CD14-positive monocyte (primary cell): ENCODE measurements at regions not wholly inside any gene's neighbourhood (a gene's known extent, or its start where the extent isn't known, plus 50 kb on each side); places are given as distances from the start of the nearest gene placed in this dataset.

Experiments used
- DNase-seq, 3 donors: peaks; one replicate each; pipeline ENCODE4 v3.0.0-alpha.2; 2011 to 2022
- H2AFZ ChIP-seq: 2 replicates; pipeline ENCODE4 v1.6.0; 2012; ENCODE audit warnings: mild to moderate bottlenecking, low read depth, low read length, inconsistent platforms; ENCODE audit not compliant: insufficient read depth, poor library complexity, severe bottlenecking
- H3K27ac ChIP-seq, 2 donors: 1 replicate in 1 of 2; 2 replicates in 1 of 2; pipeline ENCODE4 v1.5.1; 2012 to 2013; ENCODE audit warnings: low read length in 2 of 2, control low read depth in 1 of 2, inconsistent platforms in 1 of 2, low read depth in 1 of 2, mild to moderate bottlenecking in 1 of 2
- H3K27me3 ChIP-seq, 2 donors: one replicate each; pipeline versions ENCODE4 v1.6.0 to v1.6.1; 2011 to 2013; ENCODE audit warnings: low read length in 2 of 2; ENCODE audit not compliant: control insufficient read depth in 2 of 2, insufficient read depth in 2 of 2
- H3K36me3 ChIP-seq, 2 donors: replicated peaks in 1 of 2; 1 replicate in 1 of 2; 2 replicates in 1 of 2; pipeline versions ENCODE4 v1.5.1 to v1.6.1; 2012 to 2013; ENCODE audit warnings: low read length in 2 of 2, control low read depth in 1 of 2, inconsistent platforms in 1 of 2, mild to moderate bottlenecking in 1 of 2; ENCODE audit not compliant: insufficient read depth in 2 of 2, control insufficient read depth in 1 of 2
- H3K4me1 ChIP-seq, 2 donors: 1 replicate in 1 of 2; 2 replicates in 1 of 2; pipeline versions ENCODE4 v1.5.1 to v1.6.1; 2012 to 2013; ENCODE audit warnings: low read length in 2 of 2, control low read depth in 1 of 2, inconsistent platforms in 1 of 2, mild to moderate bottlenecking in 1 of 2, moderate library complexity in 1 of 2; ENCODE audit not compliant: insufficient read depth in 2 of 2, control insufficient read depth in 1 of 2
- H3K4me2 ChIP-seq: replicated peaks from 2 replicates; pipeline ENCODE3; 2012; ENCODE audit warnings: low read length, moderate library complexity, mild to moderate bottlenecking; ENCODE audit not compliant: poor library complexity, severe bottlenecking; ENCODE audit errors: extremely low read depth
- H3K4me3 ChIP-seq, 3 experiments: fragments of 200-600 bp in 1 of 3; sonication (generic) in 1 of 3; replicated peaks in 1 of 3; 1 replicate in 2 of 3; 2 replicates in 1 of 3; pipeline ENCODE4 v1.5.1; 2011 to 2013; ENCODE audit warnings: low read length in 3 of 3, mild to moderate bottlenecking in 3 of 3, control low read depth in 2 of 3, low read depth in 2 of 3, inconsistent platforms in 1 of 3, moderate library complexity in 1 of 3
- H3K79me2 ChIP-seq: 2 replicates; pipeline ENCODE4 v1.6.0; 2012; ENCODE audit warnings: mild to moderate bottlenecking, control low read depth, inconsistent platforms, low read length, moderate library complexity; ENCODE audit not compliant: insufficient read depth
- H3K9ac ChIP-seq: 2 replicates; pipeline ENCODE4 v1.6.0; 2017; ENCODE audit warnings: low read length, mild to moderate bottlenecking; ENCODE audit not compliant: insufficient read depth, poor library complexity, severe bottlenecking
- H3K9me3 ChIP-seq, 2 donors: replicated peaks in 1 of 2; 1 replicate in 1 of 2; 2 replicates in 1 of 2; pipeline versions ENCODE4 v1.5.1 to v1.6.1; 2012 to 2013; ENCODE audit warnings: low read length in 2 of 2, control low read depth in 1 of 2; ENCODE audit not compliant: control insufficient read depth in 1 of 2, insufficient read depth in 1 of 2
- H4K20me1 ChIP-seq: 2 replicates; pipeline ENCODE4 v1.6.0; 2012; ENCODE audit warnings: mild to moderate bottlenecking, low read length, control low read depth, moderate library complexity; ENCODE audit not compliant: insufficient read depth
- H3K27ac Mint-ChIP-seq, 7 donors: one replicate each; pipeline ENCODE4 v1.8.0; 2020; ENCODE audit warnings: mild to moderate bottlenecking in 7 of 7, mixed read lengths in 7 of 7, moderate library complexity in 6 of 7, inconsistent platforms in 2 of 7
- H3K27me3 Mint-ChIP-seq, 3 donors: one replicate each; pipeline ENCODE4 v1.8.0; 2021 to 2022; ENCODE audit warnings: low read depth in 3 of 3, mild to moderate bottlenecking in 3 of 3, mixed read lengths in 3 of 3, moderate library complexity in 3 of 3, inconsistent platforms in 1 of 3
- H3K36me3 Mint-ChIP-seq, 2 donors: one replicate each; pipeline ENCODE4 v1.8.0; 2020; ENCODE audit warnings: mixed read lengths in 2 of 2, inconsistent platforms in 1 of 2, mild to moderate bottlenecking in 1 of 2
- H3K4me1 Mint-ChIP-seq: one replicate; pipeline ENCODE4 v1.8.0; 2020; ENCODE audit warnings: mild to moderate bottlenecking, mixed read lengths
- H3K4me3 Mint-ChIP-seq, 2 donors: one replicate each; pipeline ENCODE4 v1.8.0; 2020; ENCODE audit warnings: mild to moderate bottlenecking in 2 of 2, mixed read lengths in 2 of 2, moderate library complexity in 1 of 2
- H3K9me3 Mint-ChIP-seq, 7 donors: one replicate each; pipeline ENCODE4 v1.8.0; 2020 to 2022; ENCODE audit warnings: mixed read lengths in 7 of 7, mild to moderate bottlenecking in 6 of 7, moderate library complexity in 6 of 7, inconsistent platforms in 2 of 7
- WGBS: methylation state at CpG from one replicate; pipeline ENCODE4 v1.1.5; 2013; ENCODE audit warnings: missing lambda C conversion rate; ENCODE audit not compliant: insufficient coverage; 5-methylcytosine and 5-hydroxymethylcytosine counted together
- intact Hi-C, 2 donors: fragments of 100-400 bp; cut with micrococcal nuclease; formaldehyde crosslinking; loops; one replicate each; pipeline versions ENCODE4 v1.15.0 to v1.15.1; 2023
- TF ChIP-seq, protein P1 (sequence below): fragments of 200-600 bp; IDR thresholded peaks from one replicate; pipeline ENCODE4 v1.8.0; 2022; ENCODE audit warnings: antibody characterized with exemption, mild to moderate bottlenecking

DNA sequence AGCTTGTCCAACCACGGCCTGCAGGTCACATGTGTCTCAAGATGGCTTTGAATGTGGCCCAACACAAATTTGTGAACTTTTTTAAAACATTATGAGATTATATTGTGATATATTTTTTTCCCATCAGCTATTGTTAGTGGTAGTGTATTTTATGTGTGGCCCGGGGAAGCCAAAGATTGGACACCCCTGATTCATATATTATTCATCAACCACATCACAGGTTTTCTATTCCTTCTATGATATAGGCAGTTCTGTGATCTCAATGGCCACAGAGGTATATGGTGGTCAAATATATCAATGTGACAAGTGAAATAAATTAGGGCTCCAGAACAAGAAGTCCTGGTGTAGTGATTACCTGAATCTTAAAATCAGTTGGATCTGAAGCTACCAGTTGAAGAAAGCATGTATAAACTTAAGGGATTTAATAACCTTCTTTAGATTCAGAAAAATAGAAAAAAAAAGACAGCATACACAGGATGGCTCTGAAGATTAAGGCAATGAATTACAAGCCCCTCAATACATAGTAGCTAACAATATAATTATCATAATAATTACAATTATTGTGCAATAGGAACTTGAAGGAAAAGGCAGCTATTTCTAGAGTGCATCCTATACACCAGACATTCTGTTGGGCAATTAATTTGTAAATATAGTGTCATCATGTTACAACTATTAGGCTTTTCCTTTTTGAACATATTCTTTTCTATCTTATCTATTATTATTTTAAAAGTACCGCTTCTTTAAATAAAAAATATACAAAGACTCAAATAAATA lies 530.4 kb upstream of the PTPRD start:
- WGBS, result no CpG with 5 or more reads among the region's 3 CpGs
- Mint-ChIP-seq H3K27me3 (no peaks in the 10 kb centered on the region), H3K4me3 (no peak overlapping the region), H3K9me3 (peaks cover 0 to 2% (median 0%) of the 10 kb centered on the region in 7 donors), H3K27ac (no peak overlapping the region), H3K4me1 (no peaks in the 10 kb centered on the region), H3K36me3 (no peaks in the 10 kb centered on the region)
- H3K9me3 ChIP-seq, result no peaks in the 10 kb centered on the region
- H2AFZ ChIP-seq, result no peak overlapping the region
- intact Hi-C loops, result no loop called here
- H3K4me3 ChIP-seq, result no peak overlapping the region
- H3K27me3 ChIP-seq, result no peaks in the 10 kb centered on the region
- H3K4me2 ChIP-seq, result no peak overlapping the region
- H4K20me1 ChIP-seq, result no peaks in the 10 kb centered on the region
- TF ChIP-seq, protein P1, sequence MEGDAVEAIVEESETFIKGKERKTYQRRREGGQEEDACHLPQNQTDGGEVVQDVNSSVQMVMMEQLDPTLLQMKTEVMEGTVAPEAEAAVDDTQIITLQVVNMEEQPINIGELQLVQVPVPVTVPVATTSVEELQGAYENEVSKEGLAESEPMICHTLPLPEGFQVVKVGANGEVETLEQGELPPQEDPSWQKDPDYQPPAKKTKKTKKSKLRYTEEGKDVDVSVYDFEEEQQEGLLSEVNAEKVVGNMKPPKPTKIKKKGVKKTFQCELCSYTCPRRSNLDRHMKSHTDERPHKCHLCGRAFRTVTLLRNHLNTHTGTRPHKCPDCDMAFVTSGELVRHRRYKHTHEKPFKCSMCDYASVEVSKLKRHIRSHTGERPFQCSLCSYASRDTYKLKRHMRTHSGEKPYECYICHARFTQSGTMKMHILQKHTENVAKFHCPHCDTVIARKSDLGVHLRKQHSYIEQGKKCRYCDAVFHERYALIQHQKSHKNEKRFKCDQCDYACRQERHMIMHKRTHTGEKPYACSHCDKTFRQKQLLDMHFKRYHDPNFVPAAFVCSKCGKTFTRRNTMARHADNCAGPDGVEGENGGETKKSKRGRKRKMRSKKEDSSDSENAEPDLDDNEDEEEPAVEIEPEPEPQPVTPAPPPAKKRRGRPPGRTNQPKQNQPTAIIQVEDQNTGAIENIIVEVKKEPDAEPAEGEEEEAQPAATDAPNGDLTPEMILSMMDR, result no peak
- no peaks in the 10 kb centered on the region for H3K36me3 ChIP-seq
- no peak overlapping the region for H3K9ac ChIP-seq
- DNase-seq, result no peak
- no peaks in the 10 kb centered on the region for H3K4me1 ChIP-seq
- no peaks in the 10 kb centered on the region for H3K79me2 ChIP-seq
- H3K27ac ChIP-seq, result no peak overlapping the region

DNA sequence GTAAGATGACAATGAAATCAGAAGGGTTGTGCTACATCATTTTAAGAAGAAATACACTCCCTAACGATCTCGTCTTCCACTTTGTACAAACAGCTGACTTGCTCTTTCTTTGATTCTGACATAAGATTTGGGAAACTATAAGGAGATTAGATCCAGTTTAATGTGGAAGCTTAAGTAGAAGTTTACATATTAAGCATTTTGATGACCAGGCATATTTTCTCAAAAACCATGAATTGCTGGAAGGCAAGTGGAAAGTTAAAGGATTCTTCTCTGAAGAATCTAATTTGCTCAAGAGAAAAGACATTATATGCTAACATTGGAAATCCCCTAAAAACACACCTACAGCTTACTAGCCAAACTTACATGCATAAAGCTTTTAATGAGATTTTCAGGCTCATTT lies 531.9 kb upstream of the PTPRD start:
- Histone ChIP-seq H3K36me3 (no peaks in the 10 kb centered on the region), H3K4me1 (no peaks in the 10 kb centered on the region), H3K9me3 (no peaks in the 10 kb centered on the region), H3K79me2 (no peaks in the 10 kb centered on the region), H4K20me1 (no peaks in the 10 kb centered on the region), H3K9ac (no peak overlapping the region), H2AFZ (no peak overlapping the region), H3K27ac (no peak overlapping the region), H3K27me3 (no peaks in the 10 kb centered on the region), H3K4me3 (no peak overlapping the region), H3K4me2 (no peak overlapping the region)
- no peaks in the 10 kb centered on the region for H3K36me3 Mint-ChIP-seq
- H3K4me1 Mint-ChIP-seq, result no peaks in the 10 kb centered on the region
- intact Hi-C loops, result no loop called here
- no peaks in the 10 kb centered on the region for H3K27me3 Mint-ChIP-seq
- peaks cover 0 to 2% (median 0%) of the 10 kb centered on the region in 7 donors for H3K9me3 Mint-ChIP-seq
- no peak overlapping the region for H3K4me3 Mint-ChIP-seq
- DNase-seq, result no peak
- TF ChIP-seq, protein P1, result no peak
- WGBS, result no CpG with 5 or more reads among the region's 2 CpGs
- H3K27ac Mint-ChIP-seq, result no peak overlapping the region
